GM10266 (cell line): ENCODE measurements at regions not wholly inside any gene's neighbourhood (a gene's known extent, or its start where the extent isn't known, plus 50 kb on each side); places are given as distances from the start of the nearest gene placed in this dataset.

Experiments used
- DNase-seq: peaks from one replicate; pipeline ENCODE4 v3.0.0; 2012; ENCODE audit errors: extremely low spot score
- TF ChIP-seq, protein P1 (sequence below): IDR thresholded peaks from 2 replicates; pipeline ENCODE4 v1.5.1; 2012; ENCODE audit warnings: mild to moderate bottlenecking, low read depth; ENCODE audit not compliant: control insufficient read depth, insufficient read depth; ENCODE audit errors: missing control alignments

DNA sequence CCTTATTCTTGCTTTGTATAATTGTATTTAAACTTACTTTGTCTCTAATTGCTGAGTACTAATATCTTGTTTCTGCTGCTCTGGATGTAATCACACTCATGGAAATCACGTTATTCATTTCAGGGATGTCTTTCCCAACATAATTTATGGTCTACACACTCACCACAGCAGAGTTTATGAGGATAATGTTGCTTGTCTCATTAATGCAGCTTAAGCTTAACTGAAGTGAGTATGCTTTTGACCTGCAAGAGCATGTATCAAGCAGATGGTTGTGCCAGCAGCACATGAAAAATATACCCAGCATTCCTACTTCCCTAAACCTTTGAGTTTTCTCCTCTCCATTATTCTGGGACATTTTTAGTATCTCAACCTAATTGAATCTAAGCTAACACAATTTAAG lies 1080.9 kb downstream of the SLITRK5 start:
- TF ChIP-seq, protein P1, sequence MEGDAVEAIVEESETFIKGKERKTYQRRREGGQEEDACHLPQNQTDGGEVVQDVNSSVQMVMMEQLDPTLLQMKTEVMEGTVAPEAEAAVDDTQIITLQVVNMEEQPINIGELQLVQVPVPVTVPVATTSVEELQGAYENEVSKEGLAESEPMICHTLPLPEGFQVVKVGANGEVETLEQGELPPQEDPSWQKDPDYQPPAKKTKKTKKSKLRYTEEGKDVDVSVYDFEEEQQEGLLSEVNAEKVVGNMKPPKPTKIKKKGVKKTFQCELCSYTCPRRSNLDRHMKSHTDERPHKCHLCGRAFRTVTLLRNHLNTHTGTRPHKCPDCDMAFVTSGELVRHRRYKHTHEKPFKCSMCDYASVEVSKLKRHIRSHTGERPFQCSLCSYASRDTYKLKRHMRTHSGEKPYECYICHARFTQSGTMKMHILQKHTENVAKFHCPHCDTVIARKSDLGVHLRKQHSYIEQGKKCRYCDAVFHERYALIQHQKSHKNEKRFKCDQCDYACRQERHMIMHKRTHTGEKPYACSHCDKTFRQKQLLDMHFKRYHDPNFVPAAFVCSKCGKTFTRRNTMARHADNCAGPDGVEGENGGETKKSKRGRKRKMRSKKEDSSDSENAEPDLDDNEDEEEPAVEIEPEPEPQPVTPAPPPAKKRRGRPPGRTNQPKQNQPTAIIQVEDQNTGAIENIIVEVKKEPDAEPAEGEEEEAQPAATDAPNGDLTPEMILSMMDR, result no peak
- DNase-seq, result no peak

- TF ChIP-seq, protein P1, result no peak
- DNase-seq, result no peak
Measured at GRCh38 chr13:88754141-88754540, 1083.0 kb downstream of the SLITRK5 start.

DNA sequence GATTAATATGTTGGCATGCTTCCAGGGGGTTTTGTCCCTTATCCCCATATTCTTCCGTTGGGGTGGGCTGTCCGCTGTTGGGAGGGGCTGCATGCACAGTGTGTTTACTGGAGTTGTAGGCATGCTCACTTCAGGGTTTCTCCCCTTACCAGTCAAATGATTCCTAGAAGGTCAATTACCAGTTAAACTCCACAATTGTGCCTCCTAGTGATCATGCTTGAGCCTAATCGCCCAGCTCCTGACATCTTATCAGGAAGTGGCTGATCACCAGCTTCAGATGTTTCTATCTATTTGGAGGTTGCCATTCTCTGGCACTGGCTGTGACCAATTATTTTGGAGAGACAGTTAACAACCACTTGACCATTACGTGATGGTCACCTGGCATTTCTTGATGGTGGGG lies 1090.0 kb downstream of the SLITRK5 start:
- TF ChIP-seq, protein P1, result no peak
- DNase-seq, result no peak

DNA sequence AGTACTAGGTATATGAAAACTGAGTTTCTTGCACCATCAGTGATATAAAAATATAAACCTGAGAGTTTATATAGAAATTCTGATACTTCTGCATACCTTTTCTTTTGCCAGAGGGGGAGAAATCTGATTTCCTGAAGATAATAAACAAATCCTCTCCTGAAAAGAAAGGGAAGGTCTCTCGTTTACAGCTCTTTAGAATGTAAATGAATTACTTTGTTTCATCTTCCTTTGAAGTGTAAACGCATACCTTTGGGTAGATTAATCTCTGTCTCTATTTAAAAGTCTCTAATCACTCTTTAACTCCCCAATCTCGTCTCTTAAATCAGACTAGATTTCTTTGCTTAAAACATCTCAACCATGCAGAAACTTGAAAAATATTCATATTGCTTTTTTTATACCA lies 1092.9 kb downstream of the SLITRK5 start:
- TF ChIP-seq, protein P1, result no peak
- DNase-seq, result no peak

GRCh38 chr13:88800505-88800904 lies 1129.3 kb downstream of the SLITRK5 start:
- TF ChIP-seq, protein P1, result no peak
- DNase-seq, result no peak

DNA sequence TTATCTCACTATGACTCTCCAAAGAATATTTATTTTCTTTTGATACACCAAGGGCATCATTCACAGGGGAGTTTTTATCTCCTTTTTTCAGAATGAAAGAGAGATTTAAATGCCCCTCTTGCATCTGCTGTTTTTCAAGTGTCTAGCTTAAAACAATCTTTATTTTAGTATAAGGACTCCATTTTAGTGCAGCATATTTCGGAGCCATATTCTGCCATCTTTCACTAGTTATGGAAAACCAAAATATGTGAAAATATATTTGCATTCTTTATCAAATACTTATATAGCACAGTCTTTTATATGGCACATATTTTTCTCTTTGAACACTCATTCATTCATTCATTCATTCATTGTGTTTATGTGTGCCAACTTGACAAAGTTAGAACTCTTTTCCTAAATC lies 1130.2 kb downstream of the SLITRK5 start:
- TF ChIP-seq, protein P1, result no peak
- DNase-seq, result no peak

DNA sequence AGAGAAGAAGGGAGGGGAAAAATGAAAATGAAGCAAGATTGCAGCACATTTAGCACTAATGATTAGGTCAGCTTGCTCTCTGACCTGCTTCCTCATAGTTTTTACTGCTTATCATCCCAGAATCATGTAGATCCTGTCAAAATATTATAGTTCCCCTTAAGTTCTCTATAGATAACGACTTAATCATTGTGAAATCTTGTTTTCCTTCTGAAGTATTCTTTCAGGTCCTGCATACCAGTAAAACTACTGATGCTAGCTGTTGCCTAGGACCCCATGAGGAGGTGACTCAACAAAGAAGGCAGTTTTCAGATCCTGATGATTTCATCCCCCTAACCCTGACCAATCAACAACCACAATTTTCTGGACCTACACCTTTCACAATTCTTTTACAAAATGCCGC lies 1131.7 kb downstream of the SLITRK5 start:
- TF ChIP-seq, protein P1, result no peak
- no peak for DNase-seq
